ENCODE measurements at regions not wholly inside any gene's neighbourhood (a gene's known extent, or its start where the extent isn't known, plus 50 kb on each side); places are given as distances from the start of the nearest gene placed in this dataset.

DNA sequence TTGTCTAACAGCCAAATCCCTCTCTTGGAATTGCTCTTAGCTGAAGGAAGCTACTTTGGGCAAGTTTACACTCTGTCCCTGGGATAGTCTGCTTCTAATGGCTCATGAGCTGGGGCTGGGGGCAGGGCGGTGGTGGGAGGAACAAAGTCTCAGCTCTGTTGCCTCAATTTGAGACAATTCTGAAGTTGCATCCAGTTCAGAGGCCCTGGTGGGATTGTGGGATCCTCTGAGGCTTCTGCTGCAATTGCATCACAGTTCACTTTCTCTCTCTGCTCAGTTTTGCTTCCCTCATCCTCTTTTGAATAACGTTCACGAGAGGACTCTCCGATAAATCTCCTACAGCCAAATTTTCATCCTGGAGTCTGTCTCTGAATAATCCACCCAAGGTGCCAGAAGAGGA, 440.6 kb upstream of the SLC35B3 start:
- dilution Hi-C loops (cut with MboI; ENCODE audit: extremely low pct_ligation_motif_present, low sequenced_read_pairs) (no loop called here), intact Hi-C loops (cut with micrococcal nuclease) (no loop called here)
- Histone ChIP-seq H3K27ac (ENCODE audit: insufficient read depth, low read depth, low read length) (no peak overlapping the region), H3K4me1 (ENCODE audit: control insufficient read depth, extremely low read depth, insufficient read depth, low read length) (no peaks in the 10 kb centered on the region), H3K9me3 (replicated peaks; ENCODE audit: control insufficient read depth, insufficient read depth, low read length) (no peaks in the 10 kb centered on the region), H3K9me1 (replicated peaks; ENCODE audit: control insufficient read depth, extremely low read depth, insufficient read depth, low read length) (no peaks in the 10 kb centered on the region), H2AFZ (ENCODE audit: low read depth, low read length) (no peak overlapping the region), H3K4me3 (replicated peaks in 1 of 3; ENCODE audit: insufficient read depth in 1 of 3, low read depth in 1 of 3, low read length in 3 of 3) (no peak overlapping the region), H3K4me2 (ENCODE audit: insufficient read depth, low read length) (no peak overlapping the region), H3K27me3 (ENCODE audit: control insufficient read depth in 2 of 2, insufficient read depth in 2 of 2, low read length in 2 of 2) (no peaks in the 10 kb centered on the region), H3K36me3 (ENCODE audit: control insufficient read depth in 2 of 2, extremely low read depth in 1 of 2, insufficient read depth in 2 of 2, low read length in 2 of 2) (no peaks in the 10 kb centered on the region), H3K79me2 (ENCODE audit: control insufficient read depth, insufficient read depth, low read length) (no peaks in the 10 kb centered on the region), H3K9ac (replicated peaks; ENCODE audit: extremely low read depth, insufficient read depth, low read length) (no peak overlapping the region), H4K20me1 (replicated peaks; ENCODE audit: control insufficient read depth, extremely low read depth, insufficient read depth, low read length) (no peaks in the 10 kb centered on the region)
- ChIA-PET CTCF (no interaction called here), POLR2A (no interaction called here)
- FAIRE-seq (no peak), DNase-seq (ENCODE audit: low read depth, low spot score) (no peak)
- BruUV-seq (replicated peaks) = no TSS peak
- TF ChIP-seq, protein P1, sequence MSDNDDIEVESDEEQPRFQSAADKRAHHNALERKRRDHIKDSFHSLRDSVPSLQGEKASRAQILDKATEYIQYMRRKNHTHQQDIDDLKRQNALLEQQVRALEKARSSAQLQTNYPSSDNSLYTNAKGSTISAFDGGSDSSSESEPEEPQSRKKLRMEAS (IDR thresholded peaks at IDR 0.05; ENCODE audit: insufficient read depth, insufficient read length) = no peak

- no peaks in the 10 kb centered on the region for H3K4me1 ChIP-seq (ENCODE audit: control insufficient read depth, extremely low read depth, insufficient read depth, low read length)
- no peak overlapping the region for H3K9ac ChIP-seq (replicated peaks; ENCODE audit: extremely low read depth, insufficient read depth, low read length)
- no peak overlapping the region for H3K4me2 ChIP-seq (ENCODE audit: insufficient read depth, low read length)
- DNase-seq (ENCODE audit: low read depth, low spot score) (no peak), FAIRE-seq (no peak)
- no peaks in the 10 kb centered on the region for H3K9me3 ChIP-seq (replicated peaks; ENCODE audit: control insufficient read depth, insufficient read depth, low read length)
- no peaks in the 10 kb centered on the region for H3K27me3 ChIP-seq (ENCODE audit: control insufficient read depth in 2 of 2, insufficient read depth in 2 of 2, low read length in 2 of 2)
- H3K4me3 ChIP-seq (replicated peaks in 1 of 3; ENCODE audit: insufficient read depth in 1 of 3, low read depth in 1 of 3, low read length in 3 of 3) = no peak overlapping the region
- POLR2A ChIA-PET = no interaction called here
- CTCF ChIA-PET = no interaction called here
- dilution Hi-C loops (cut with MboI; ENCODE audit: extremely low pct_ligation_motif_present, low sequenced_read_pairs) (no loop called here), intact Hi-C loops (cut with micrococcal nuclease) (no loop called here)
- no peak for TF ChIP-seq JUN (IDR thresholded peaks at IDR 0.05; ENCODE audit: borderline replicate concordance, insufficient read depth, insufficient read length, low read depth)
- BruUV-seq (replicated peaks) = no TSS peak
- no peaks in the 10 kb centered on the region for H3K79me2 ChIP-seq (ENCODE audit: control insufficient read depth, insufficient read depth, low read length)
- H3K36me3 ChIP-seq (ENCODE audit: control insufficient read depth in 2 of 2, extremely low read depth in 1 of 2, insufficient read depth in 2 of 2, low read length in 2 of 2) = no peaks in the 10 kb centered on the region
- no peak overlapping the region for H2AFZ ChIP-seq (ENCODE audit: low read depth, low read length)
- no peaks in the 10 kb centered on the region for H3K9me1 ChIP-seq (replicated peaks; ENCODE audit: control insufficient read depth, extremely low read depth, insufficient read depth, low read length)
- H3K27ac ChIP-seq (ENCODE audit: insufficient read depth, low read depth, low read length) = no peak overlapping the region
- H4K20me1 ChIP-seq (replicated peaks; ENCODE audit: control insufficient read depth, extremely low read depth, insufficient read depth, low read length) = no peaks in the 10 kb centered on the region
Observed at GRCh38 chr6:8872589-8872988, 437.2 kb upstream of the SLC35B3 start.
